ENCODE measurements at regions not wholly inside any gene's neighbourhood (a gene's known extent, or its start where the extent isn't known, plus 50 kb on each side); places are given as distances from the start of the nearest gene placed in this dataset.

GRCh38 chr16:35730251-35730650 lies 2270.8 kb downstream of the TP53TG3F start:
- no peaks in the 10 kb centered on the region for H3K36me3 ChIP-seq (ENCODE audit: control insufficient read depth in 1 of 2, insufficient read depth in 2 of 2, low read length in 2 of 2)
- H3K9ac ChIP-seq (ENCODE audit: low read depth in 1 of 2, low read length in 2 of 2): no peak overlapping the region
- no peak overlapping the region for H3K4me3 ChIP-seq (ENCODE audit: low read depth in 1 of 2, low read length in 2 of 2)
- H3K27me3 ChIP-seq (ENCODE audit: control insufficient read depth in 1 of 2, insufficient read depth in 2 of 2, low read length in 2 of 2): no peaks in the 10 kb centered on the region
- peaks cover 8 to 10% of the 10 kb centered on the region in 2 donors for H3K9me3 ChIP-seq (ENCODE audit: control insufficient read depth in 1 of 2, low read length in 2 of 2)
- no peak overlapping the region for H3K27ac ChIP-seq (ENCODE audit: low read depth, low read length)
- no peaks in the 10 kb centered on the region for H3K4me1 ChIP-seq (ENCODE audit: control insufficient read depth in 1 of 2, insufficient read depth in 2 of 2, low read length in 2 of 2)

GRCh38 chr16:35731341-35732040 lies 2272.1 kb downstream of the TP53TG3F start:
- no peak overlapping the region for H3K27ac ChIP-seq (ENCODE audit: low read depth, low read length)
- no peak overlapping the region for H3K4me3 ChIP-seq (ENCODE audit: low read depth in 1 of 2, low read length in 2 of 2)
- no peaks in the 10 kb centered on the region for H3K4me1 ChIP-seq (ENCODE audit: control insufficient read depth in 1 of 2, insufficient read depth in 2 of 2, low read length in 2 of 2)
- no peak overlapping the region for H3K9ac ChIP-seq (ENCODE audit: low read depth in 1 of 2, low read length in 2 of 2)
- no peaks in the 10 kb centered on the region for H3K27me3 ChIP-seq (ENCODE audit: control insufficient read depth in 1 of 2, insufficient read depth in 2 of 2, low read length in 2 of 2)
- H3K36me3 ChIP-seq (ENCODE audit: control insufficient read depth in 1 of 2, insufficient read depth in 2 of 2, low read length in 2 of 2): no peaks in the 10 kb centered on the region
- H3K9me3 ChIP-seq (ENCODE audit: control insufficient read depth in 1 of 2, low read length in 2 of 2): peaks cover 5 to 8% of the 10 kb centered on the region in 2 donors

GRCh38 chr16:35732046-35732810 lies 2272.8 kb downstream of the TP53TG3F start:
- H3K36me3 ChIP-seq (ENCODE audit: control insufficient read depth in 1 of 2, insufficient read depth in 2 of 2, low read length in 2 of 2): no peaks in the 10 kb centered on the region
- no peaks in the 10 kb centered on the region for H3K27me3 ChIP-seq (ENCODE audit: control insufficient read depth in 1 of 2, insufficient read depth in 2 of 2, low read length in 2 of 2)
- H3K27ac ChIP-seq (ENCODE audit: low read depth, low read length): no peak overlapping the region
- H3K4me3 ChIP-seq (ENCODE audit: low read depth in 1 of 2, low read length in 2 of 2): no peak overlapping the region
- peaks cover 5 to 8% of the 10 kb centered on the region in 2 donors for H3K9me3 ChIP-seq (ENCODE audit: control insufficient read depth in 1 of 2, low read length in 2 of 2)
- H3K4me1 ChIP-seq (ENCODE audit: control insufficient read depth in 1 of 2, insufficient read depth in 2 of 2, low read length in 2 of 2): no peaks in the 10 kb centered on the region
- H3K9ac ChIP-seq (ENCODE audit: low read depth in 1 of 2, low read length in 2 of 2): no peak overlapping the region

GRCh38 chr16:35733278-35733965 lies 2274.0 kb downstream of the TP53TG3F start:
- H3K27ac ChIP-seq (ENCODE audit: low read depth, low read length): no peak overlapping the region
- no peaks in the 10 kb centered on the region for H3K4me1 ChIP-seq (ENCODE audit: control insufficient read depth in 1 of 2, insufficient read depth in 2 of 2, low read length in 2 of 2)
- H3K27me3 ChIP-seq (ENCODE audit: control insufficient read depth in 1 of 2, insufficient read depth in 2 of 2, low read length in 2 of 2): no peaks in the 10 kb centered on the region
- H3K9ac ChIP-seq (ENCODE audit: low read depth in 1 of 2, low read length in 2 of 2): no peak overlapping the region
- H3K4me3 ChIP-seq (ENCODE audit: low read depth in 1 of 2, low read length in 2 of 2): no peak overlapping the region
- no peaks in the 10 kb centered on the region for H3K36me3 ChIP-seq (ENCODE audit: control insufficient read depth in 1 of 2, insufficient read depth in 2 of 2, low read length in 2 of 2)
- peaks cover 5 to 6% of the 10 kb centered on the region in 2 donors for H3K9me3 ChIP-seq (ENCODE audit: control insufficient read depth in 1 of 2, low read length in 2 of 2)

- Histone ChIP-seq H3K9ac (ENCODE audit: low read depth in 1 of 2, low read length in 2 of 2) (no peak overlapping the region), H3K4me3 (ENCODE audit: low read depth in 1 of 2, low read length in 2 of 2) (no peak overlapping the region), H3K36me3 (ENCODE audit: control insufficient read depth in 1 of 2, insufficient read depth in 2 of 2, low read length in 2 of 2) (no peaks in the 10 kb centered on the region), H3K9me3 (ENCODE audit: control insufficient read depth in 1 of 2, low read length in 2 of 2) (peaks cover 3 to 8% of the 10 kb centered on the region in 2 donors), H3K27me3 (ENCODE audit: control insufficient read depth in 1 of 2, insufficient read depth in 2 of 2, low read length in 2 of 2) (no peaks in the 10 kb centered on the region), H3K4me1 (ENCODE audit: control insufficient read depth in 1 of 2, insufficient read depth in 2 of 2, low read length in 2 of 2) (no peaks in the 10 kb centered on the region), H3K27ac (ENCODE audit: low read depth, low read length) (no peak overlapping the region)
These were observed 2274.7 kb downstream of the TP53TG3F start for GRCh38 chr16:35733971-35734702.

GRCh38 chr16:35734728-35735402 lies 2275.5 kb downstream of the TP53TG3F start:
- Histone ChIP-seq H3K9ac (ENCODE audit: low read depth in 1 of 2, low read length in 2 of 2) (no peak overlapping the region), H3K36me3 (ENCODE audit: control insufficient read depth in 1 of 2, insufficient read depth in 2 of 2, low read length in 2 of 2) (no peaks in the 10 kb centered on the region), H3K27me3 (ENCODE audit: control insufficient read depth in 1 of 2, insufficient read depth in 2 of 2, low read length in 2 of 2) (no peaks in the 10 kb centered on the region), H3K4me3 (ENCODE audit: low read depth in 1 of 2, low read length in 2 of 2) (no peak overlapping the region), H3K27ac (ENCODE audit: low read depth, low read length) (no peak overlapping the region), H3K4me1 (ENCODE audit: control insufficient read depth in 1 of 2, insufficient read depth in 2 of 2, low read length in 2 of 2) (no peaks in the 10 kb centered on the region), H3K9me3 (ENCODE audit: control insufficient read depth in 1 of 2, low read length in 2 of 2) (peaks cover 3 to 7% of the 10 kb centered on the region in 2 donors)

GRCh38 chr16:35735403-35736251 lies 2276.2 kb downstream of the TP53TG3F start:
- no peaks in the 10 kb centered on the region for H3K4me1 ChIP-seq (ENCODE audit: control insufficient read depth in 1 of 2, insufficient read depth in 2 of 2, low read length in 2 of 2)
- H3K27ac ChIP-seq (ENCODE audit: low read depth, low read length): no peak overlapping the region
- H3K4me3 ChIP-seq (ENCODE audit: low read depth in 1 of 2, low read length in 2 of 2): no peak overlapping the region
- H3K9ac ChIP-seq (ENCODE audit: low read depth in 1 of 2, low read length in 2 of 2): no peak overlapping the region
- peaks cover 3 to 7% of the 10 kb centered on the region in 2 donors for H3K9me3 ChIP-seq (ENCODE audit: control insufficient read depth in 1 of 2, low read length in 2 of 2)
- H3K36me3 ChIP-seq (ENCODE audit: control insufficient read depth in 1 of 2, insufficient read depth in 2 of 2, low read length in 2 of 2): no peaks in the 10 kb centered on the region
- no peaks in the 10 kb centered on the region for H3K27me3 ChIP-seq (ENCODE audit: control insufficient read depth in 1 of 2, insufficient read depth in 2 of 2, low read length in 2 of 2)

- no peaks in the 10 kb centered on the region for H3K4me1 ChIP-seq (ENCODE audit: control insufficient read depth in 1 of 2, insufficient read depth in 2 of 2, low read length in 2 of 2)
- no peak overlapping the region for H3K9ac ChIP-seq (ENCODE audit: low read depth in 1 of 2, low read length in 2 of 2)
- H3K27ac ChIP-seq (ENCODE audit: low read depth, low read length): no peak overlapping the region
- no peaks in the 10 kb centered on the region for H3K36me3 ChIP-seq (ENCODE audit: control insufficient read depth in 1 of 2, insufficient read depth in 2 of 2, low read length in 2 of 2)
- H3K9me3 ChIP-seq (ENCODE audit: control insufficient read depth in 1 of 2, low read length in 2 of 2): peaks cover 3 to 7% of the 10 kb centered on the region in 2 donors
- H3K4me3 ChIP-seq (ENCODE audit: low read depth in 1 of 2, low read length in 2 of 2): no peak overlapping the region
- H3K27me3 ChIP-seq (ENCODE audit: control insufficient read depth in 1 of 2, insufficient read depth in 2 of 2, low read length in 2 of 2): no peaks in the 10 kb centered on the region
These were observed 2277.1 kb downstream of the TP53TG3F start for GRCh38 chr16:35736546-35736945.

- H3K9me3 ChIP-seq (ENCODE audit: control insufficient read depth in 1 of 2, low read length in 2 of 2): peaks cover 3 to 7% of the 10 kb centered on the region in 2 donors
- no peak overlapping the region for H3K27ac ChIP-seq (ENCODE audit: low read depth, low read length)
These were observed 2277.7 kb downstream of the TP53TG3F start for GRCh38 chr16:35737076-35737475.

More at GRCh38 chr16:35737076-35737475, 2277.7 kb downstream of the TP53TG3F start:
- no peak overlapping the region for H3K9ac ChIP-seq (ENCODE audit: low read depth in 1 of 2, low read length in 2 of 2)
- H3K4me3 ChIP-seq (ENCODE audit: low read depth in 1 of 2, low read length in 2 of 2): no peak overlapping the region
- no peaks in the 10 kb centered on the region for H3K4me1 ChIP-seq (ENCODE audit: control insufficient read depth in 1 of 2, insufficient read depth in 2 of 2, low read length in 2 of 2)
- no peaks in the 10 kb centered on the region for H3K36me3 ChIP-seq (ENCODE audit: control insufficient read depth in 1 of 2, insufficient read depth in 2 of 2, low read length in 2 of 2)
- no peaks in the 10 kb centered on the region for H3K27me3 ChIP-seq (ENCODE audit: control insufficient read depth in 1 of 2, insufficient read depth in 2 of 2, low read length in 2 of 2)
